A549 (cell line): ENCODE measurements at regions not wholly inside any gene's neighbourhood (a gene's known extent, or its start where the extent isn't known, plus 50 kb on each side); places are given as distances from the start of the nearest gene placed in this dataset.

Experiments
- CEBPB ChIP-seq, 2 experiments: fragments of >200 bp in 1 of 2; sonication (Bioruptor Twin) in 1 of 2; formaldehyde crosslinking in 1 of 2; IDR thresholded peaks; 2 replicates each; pipeline ENCODE4 v1.6.1; 2012 to 2016
- CHD2 ChIP-seq: fragments of 150-350 bp; IDR thresholded peaks from 2 replicates; pipeline ENCODE4 v1.6.1; 2014; ENCODE audit warnings: low read length; ENCODE audit not compliant: partially characterized antibody
- EP300 ChIP-seq, 2 experiments: fragments of >200 bp; sonication (Bioruptor Twin); formaldehyde crosslinking; IDR thresholded peaks; 2 replicates in 1 of 2; 3 replicates in 1 of 2; pipeline ENCODE4 v1.6.1; 2016 to 2017
- GATA3 ChIP-seq: IDR thresholded peaks from 2 replicates; pipeline ENCODE4 v1.6.1; 2012; ENCODE audit warnings: borderline replicate concordance
- KDM5A ChIP-seq: fragments of 200-600 bp; sonication (generic); IDR thresholded peaks from 2 replicates; pipeline ENCODE4 v1.6.1; 2016; ENCODE audit warnings: antibody characterized with exemption, mild to moderate bottlenecking
- MYC ChIP-seq: IDR thresholded peaks from 2 replicates; pipeline ENCODE4 v1.6.1; 2012; ENCODE audit warnings: mild to moderate bottlenecking, inconsistent platforms, low read length, improper control_type of control experiment, borderline replicate concordance
- POLR2A ChIP-seq: IDR thresholded peaks from 2 replicates; pipeline ENCODE4 v1.6.1; 2012; ENCODE audit warnings: mild to moderate bottlenecking, low read length
- RAD21 ChIP-seq, 2 experiments: fragments of >200 bp in 1 of 2; sonication (Bioruptor Twin) in 1 of 2; formaldehyde crosslinking in 1 of 2; IDR thresholded peaks in 1 of 2; conservative IDR thresholded peaks in 1 of 2; 2 replicates in 1 of 2; 3 replicates in 1 of 2; pipeline ENCODE4 v1.6.1; 2012 to 2018; ENCODE audit warnings: inconsistent platforms in 1 of 2
- RCOR1 ChIP-seq: fragments of 150-350 bp; IDR thresholded peaks from 2 replicates; pipeline ENCODE4 v1.6.1; 2014; ENCODE audit warnings: antibody characterized with exemption, low read length, low read depth
- SMC3 ChIP-seq: fragments of >200 bp; sonication (Bioruptor Twin); formaldehyde crosslinking; IDR thresholded peaks from 3 replicates; pipeline ENCODE4 v1.6.1; 2018; ENCODE audit warnings: inconsistent platforms
- TP53 ChIP-seq: fragments of 250-450 bp; sonication (Bioruptor Pico); IDR thresholded peaks from 2 replicates; pipeline ENCODE4 v1.5.0; 2021; ENCODE audit warnings: mild to moderate bottlenecking, moderate library complexity
- ZNF302 ChIP-seq: fragments of 250-450 bp; sonication (Bioruptor Pico); IDR thresholded peaks from 2 replicates; pipeline ENCODE4 v1.9.0; 2021; ENCODE audit warnings: inconsistent platforms, mild to moderate bottlenecking, moderate library complexity
- TF ChIP-seq, protein P1 (sequence below): fragments of >200 bp; sonication (Bioruptor Twin); formaldehyde crosslinking; IDR thresholded peaks from 3 replicates; pipeline ENCODE4 v1.5.1; 2016
- TF ChIP-seq, protein P2 (sequence below): fragments of 200-600 bp; sonication (generic); IDR thresholded peaks from 2 replicates; pipeline ENCODE4 v1.6.1; 2016; ENCODE audit warnings: antibody characterized with exemption, mild to moderate bottlenecking, moderate library complexity

DNA sequence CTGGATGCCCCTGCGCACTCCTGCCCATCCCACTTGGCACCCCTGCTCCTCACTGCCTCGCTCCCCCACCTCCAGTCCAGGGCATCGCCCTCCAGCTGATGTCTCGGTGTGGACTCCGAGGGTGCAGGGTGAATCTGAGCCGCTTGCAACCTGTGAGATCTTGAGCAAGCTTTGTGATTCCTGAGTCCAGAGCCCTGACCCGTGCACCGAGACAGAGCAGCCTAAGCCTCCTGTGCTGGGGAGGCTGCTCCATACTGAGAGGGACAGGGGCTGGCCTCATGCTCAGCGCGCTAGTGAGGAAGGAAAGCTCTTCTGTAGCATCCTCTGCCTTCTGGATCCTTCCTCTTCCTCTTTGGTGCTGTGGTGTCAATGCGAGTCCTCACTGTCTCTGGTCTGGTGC, 116.0 kb downstream of the TEX29 start:
- TF ChIP-seq, protein P1, sequence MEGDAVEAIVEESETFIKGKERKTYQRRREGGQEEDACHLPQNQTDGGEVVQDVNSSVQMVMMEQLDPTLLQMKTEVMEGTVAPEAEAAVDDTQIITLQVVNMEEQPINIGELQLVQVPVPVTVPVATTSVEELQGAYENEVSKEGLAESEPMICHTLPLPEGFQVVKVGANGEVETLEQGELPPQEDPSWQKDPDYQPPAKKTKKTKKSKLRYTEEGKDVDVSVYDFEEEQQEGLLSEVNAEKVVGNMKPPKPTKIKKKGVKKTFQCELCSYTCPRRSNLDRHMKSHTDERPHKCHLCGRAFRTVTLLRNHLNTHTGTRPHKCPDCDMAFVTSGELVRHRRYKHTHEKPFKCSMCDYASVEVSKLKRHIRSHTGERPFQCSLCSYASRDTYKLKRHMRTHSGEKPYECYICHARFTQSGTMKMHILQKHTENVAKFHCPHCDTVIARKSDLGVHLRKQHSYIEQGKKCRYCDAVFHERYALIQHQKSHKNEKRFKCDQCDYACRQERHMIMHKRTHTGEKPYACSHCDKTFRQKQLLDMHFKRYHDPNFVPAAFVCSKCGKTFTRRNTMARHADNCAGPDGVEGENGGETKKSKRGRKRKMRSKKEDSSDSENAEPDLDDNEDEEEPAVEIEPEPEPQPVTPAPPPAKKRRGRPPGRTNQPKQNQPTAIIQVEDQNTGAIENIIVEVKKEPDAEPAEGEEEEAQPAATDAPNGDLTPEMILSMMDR: no peak
- TF ChIP-seq POLR2A (no peak), EP300 (IDR thresholded peaks at IDR 0.05) (no peak), MYC (no peak), CEBPB (IDR thresholded peaks at IDR 0.05) (no peak), TP53 (CRISPR knock-in tag) (no peak), ZNF302 (CRISPR knock-in tag) (no peak), GATA3 (no peak), CHD2 (no peak), KDM5A (no peak), SMC3 (no peak), RAD21 (conservative IDR thresholded peaks at IDR 0.05 in 1 of 2, IDR thresholded peaks at IDR 0.05 in 1 of 2) (no peak), RCOR1 (no peak)
- TF ChIP-seq, protein P2, sequence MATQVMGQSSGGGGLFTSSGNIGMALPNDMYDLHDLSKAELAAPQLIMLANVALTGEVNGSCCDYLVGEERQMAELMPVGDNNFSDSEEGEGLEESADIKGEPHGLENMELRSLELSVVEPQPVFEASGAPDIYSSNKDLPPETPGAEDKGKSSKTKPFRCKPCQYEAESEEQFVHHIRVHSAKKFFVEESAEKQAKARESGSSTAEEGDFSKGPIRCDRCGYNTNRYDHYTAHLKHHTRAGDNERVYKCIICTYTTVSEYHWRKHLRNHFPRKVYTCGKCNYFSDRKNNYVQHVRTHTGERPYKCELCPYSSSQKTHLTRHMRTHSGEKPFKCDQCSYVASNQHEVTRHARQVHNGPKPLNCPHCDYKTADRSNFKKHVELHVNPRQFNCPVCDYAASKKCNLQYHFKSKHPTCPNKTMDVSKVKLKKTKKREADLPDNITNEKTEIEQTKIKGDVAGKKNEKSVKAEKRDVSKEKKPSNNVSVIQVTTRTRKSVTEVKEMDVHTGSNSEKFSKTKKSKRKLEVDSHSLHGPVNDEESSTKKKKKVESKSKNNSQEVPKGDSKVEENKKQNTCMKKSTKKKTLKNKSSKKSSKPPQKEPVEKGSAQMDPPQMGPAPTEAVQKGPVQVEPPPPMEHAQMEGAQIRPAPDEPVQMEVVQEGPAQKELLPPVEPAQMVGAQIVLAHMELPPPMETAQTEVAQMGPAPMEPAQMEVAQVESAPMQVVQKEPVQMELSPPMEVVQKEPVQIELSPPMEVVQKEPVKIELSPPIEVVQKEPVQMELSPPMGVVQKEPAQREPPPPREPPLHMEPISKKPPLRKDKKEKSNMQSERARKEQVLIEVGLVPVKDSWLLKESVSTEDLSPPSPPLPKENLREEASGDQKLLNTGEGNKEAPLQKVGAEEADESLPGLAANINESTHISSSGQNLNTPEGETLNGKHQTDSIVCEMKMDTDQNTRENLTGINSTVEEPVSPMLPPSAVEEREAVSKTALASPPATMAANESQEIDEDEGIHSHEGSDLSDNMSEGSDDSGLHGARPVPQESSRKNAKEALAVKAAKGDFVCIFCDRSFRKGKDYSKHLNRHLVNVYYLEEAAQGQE: no peak
